Body of pancreas (tissue), 4 donors: ENCODE measurements at regions not wholly inside any gene's neighbourhood (a gene's known extent, or its start where the extent isn't known, plus 50 kb on each side); places are given as distances from the start of the nearest gene placed in this dataset.

Experiments used
- ATAC-seq: fragments of 150-250 bp; one replicate; pipeline ENCODE4 v1.9.1; 2016
- DNase-seq, 4 donors: peaks; one replicate each; pipeline ENCODE4 v3.0.0-alpha.2; 2019
- H3K27ac ChIP-seq, 4 donors: fragments of 200-600 bp; sonication (generic); 1 replicate in 3 of 4; 2 replicates in 1 of 4; pipeline versions ENCODE4 v1.5.1 to v1.6.1; 2016 to 2019; ENCODE audit warnings: mild to moderate bottlenecking in 1 of 4, mixed read lengths in 1 of 4, moderate library complexity in 1 of 4
- H3K27me3 ChIP-seq, 2 donors: fragments of 200-600 bp; sonication (generic); one replicate each; pipeline ENCODE4 v1.6.0; 2016; ENCODE audit warnings: mild to moderate bottlenecking in 1 of 2
- H3K36me3 ChIP-seq, 2 donors: fragments of 200-600 bp; sonication (generic); replicated peaks in 1 of 2; 2 replicates each; pipeline ENCODE4 v1.5.1; 2016; ENCODE audit warnings: low read depth in 2 of 2; ENCODE audit not compliant: insufficient read depth in 1 of 2
- H3K4me1 ChIP-seq: fragments of 200-600 bp; sonication (generic); one replicate; pipeline ENCODE4 v1.6.0; 2016
- H3K4me3 ChIP-seq, 2 donors: fragments of 200-600 bp; sonication (generic); 1 replicate in 1 of 2; 2 replicates in 1 of 2; pipeline ENCODE4 v1.5.1; 2016 to 2019
- H3K9me3 ChIP-seq, 3 donors: fragments of 200-600 bp; sonication (generic); 1 replicate in 2 of 3; 2 replicates in 1 of 3; pipeline ENCODE4 v1.5.1; 2016
- CTCF ChIP-seq, 7 experiments: fragments of 450-650 bp in 4 of 7; fragments of 200-600 bp in 3 of 7; sonication (generic) in 3 of 7; IDR thresholded peaks; one replicate each; pipeline ENCODE4 v1.5.1; 2016 to 2019; ENCODE audit warnings: antibody characterized with exemption in 7 of 7
- POLR2A ChIP-seq, 3 donors: fragments of 450-650 bp; IDR thresholded peaks; one replicate each; pipeline ENCODE4 v1.6.1; 2016; ENCODE audit warnings: antibody characterized with exemption in 3 of 3, mild to moderate bottlenecking in 2 of 3
- WGBS, 2 donors: methylation state at CpG; one replicate each; pipeline ENCODE4 v1.1.5; 2017; 5-methylcytosine and 5-hydroxymethylcytosine counted together
- intact Hi-C: fragments of 100-400 bp; cut with DNase I; formaldehyde crosslinking; loops from one replicate; pipeline ENCODE4 v1.15.1; 2023

- Histone ChIP-seq H3K4me1 (no peaks in the 10 kb centered on the region), H3K27me3 (no peaks in the 10 kb centered on the region), H3K27ac (no peak overlapping the region), H3K36me3 (no peaks in the 10 kb centered on the region), H3K4me3 (no peak overlapping the region), H3K9me3 (no peaks in the 10 kb centered on the region)
- TF ChIP-seq POLR2A (IDR thresholded peaks at IDR 0.05) (no peak), CTCF (IDR thresholded peaks at IDR 0.05) (peak in 5 of 7 experiments; percentile 19 to 43 (median 31))
- ATAC-seq = no peak
- 16 to 22% methylated on average over 2 of the region's 2 CpGs for WGBS, 2 donors
- peak in 2 of 4 donors; percentile 10 to 16 for DNase-seq
- intact Hi-C loops = no loop called here
These were observed 138.9 kb upstream of the NABP1 start for GRCh38 chr2:191539068-191539467.

- Histone ChIP-seq H3K4me3 (no peak overlapping the region), H3K36me3 (no peaks in the 10 kb centered on the region), H3K9me3 (no peaks in the 10 kb centered on the region), H3K27ac (no peak overlapping the region), H3K4me1 (no peaks in the 10 kb centered on the region), H3K27me3 (no peaks in the 10 kb centered on the region)
- no peak for TF ChIP-seq CTCF (IDR thresholded peaks at IDR 0.05)
- TF ChIP-seq POLR2A (IDR thresholded peaks at IDR 0.05) = no peak
- intact Hi-C loops = no loop called here
- ATAC-seq = no peak
- no peak for DNase-seq
- 87 to 90% methylated on average over 2 of the region's 2 CpGs for whole genome bisulfite sequencing, 2 donors
These were observed 137.3 kb upstream of the NABP1 start for GRCh38 chr2:191540681-191541080.

GRCh38 chr2:191543708-191544107 lies 134.2 kb upstream of the NABP1 start:
- H3K4me1 ChIP-seq = no peaks in the 10 kb centered on the region
- WGBS, 2 donors = 32 to 49% methylated on average over 2 of the region's 2 CpGs
- no peaks in the 10 kb centered on the region for H3K9me3 ChIP-seq
- ATAC-seq (no peak), DNase-seq (no peak)
- no peak overlapping the region for H3K27ac ChIP-seq
- intact Hi-C loops = no loop called here
- no peak overlapping the region for H3K4me3 ChIP-seq
- TF ChIP-seq CTCF (IDR thresholded peaks at IDR 0.05) = no peak
- no peak for TF ChIP-seq POLR2A (IDR thresholded peaks at IDR 0.05)
- H3K36me3 ChIP-seq = no peaks in the 10 kb centered on the region
- no peaks in the 10 kb centered on the region for H3K27me3 ChIP-seq

GRCh38 chr2:191544461-191545062 lies 133.4 kb upstream of the NABP1 start:
- H3K9me3 ChIP-seq = no peaks in the 10 kb centered on the region
- no peak overlapping the region for H3K27ac ChIP-seq
- intact Hi-C loops = no loop called here
- no peaks in the 10 kb centered on the region for H3K27me3 ChIP-seq
- TF ChIP-seq POLR2A (IDR thresholded peaks at IDR 0.05) = no peak
- TF ChIP-seq CTCF (IDR thresholded peaks at IDR 0.05) = no peak
- ATAC-seq = no peak
- H3K36me3 ChIP-seq = no peaks in the 10 kb centered on the region
- no peak overlapping the region for H3K4me3 ChIP-seq
- no peaks in the 10 kb centered on the region for H3K4me1 ChIP-seq
- no peak for DNase-seq

- H3K36me3 ChIP-seq = no peaks in the 10 kb centered on the region
- DNase-seq = no peak
- H3K4me1 ChIP-seq = no peaks in the 10 kb centered on the region
- no peaks in the 10 kb centered on the region for H3K27me3 ChIP-seq
- 84 to 87% methylated on average over 2 of the region's 2 CpGs for WGBS, 2 donors
- TF ChIP-seq POLR2A (IDR thresholded peaks at IDR 0.05) = no peak
- TF ChIP-seq CTCF (IDR thresholded peaks at IDR 0.05) = no peak
- H3K27ac ChIP-seq = no peak overlapping the region
- intact Hi-C loops = no loop called here
- ATAC-seq = no peak
- no peaks in the 10 kb centered on the region for H3K9me3 ChIP-seq
- no peak overlapping the region for H3K4me3 ChIP-seq
These were observed 132.6 kb upstream of the NABP1 start for GRCh38 chr2:191545361-191545760.
